HG03045 (cell line): ENCODE measurements at regions not wholly inside any gene's neighbourhood (a gene's known extent, or its start where the extent isn't known, plus 50 kb on each side); places are given as distances from the start of the nearest gene placed in this dataset.

Source experiments
- ATAC-seq: cut with Tn5 transposase; IDR thresholded peaks from one replicate; pipeline ENCODE4 v1.9.1; 2021; ENCODE audit warnings: mild to moderate bottlenecking, moderate library complexity; ENCODE audit not compliant: unreplicated experiment

GRCh38 chr7:68321776-68322496 is 1276.3 kb upstream of the AUTS2 start:
- no peak for ATAC-seq

- ATAC-seq, result no peak
Observed at GRCh38 chr7:68324621-68325020, 1273.7 kb upstream of the AUTS2 start.

- ATAC-seq, result no peak
Observed at GRCh38 chr7:68334216-68334615, 1264.1 kb upstream of the AUTS2 start.

- ATAC-seq, result no peak
Observed at GRCh38 chr7:68334636-68335272, 1263.5 kb upstream of the AUTS2 start.

- no peak for ATAC-seq
Observed at GRCh38 chr7:68336594-68336993, 1261.7 kb upstream of the AUTS2 start.

GRCh38 chr7:68348401-68348800 is 1249.9 kb upstream of the AUTS2 start:
- ATAC-seq, result no peak

GRCh38 chr7:68362745-68363518 is 1235.3 kb upstream of the AUTS2 start:
- ATAC-seq, result no peak

GRCh38 chr7:68364886-68365625 is 1233.2 kb upstream of the AUTS2 start:
- ATAC-seq, result no peak

- no peak for ATAC-seq
Observed at GRCh38 chr7:68371985-68372384, 1226.3 kb upstream of the AUTS2 start.

- no peak for ATAC-seq
Observed at GRCh38 chr7:68376131-68376661, 1222.1 kb upstream of the AUTS2 start.

GRCh38 chr7:68381731-68382130 is 1216.5 kb upstream of the AUTS2 start:
- no peak for ATAC-seq

- no peak for ATAC-seq
Observed at GRCh38 chr7:68384581-68384980, 1213.7 kb upstream of the AUTS2 start.

GRCh38 chr7:68393051-68393450 is 1205.2 kb upstream of the AUTS2 start:
- no peak for ATAC-seq

GRCh38 chr7:68394131-68394530 is 1204.1 kb upstream of the AUTS2 start:
- no peak for ATAC-seq

GRCh38 chr7:68399991-68400590 is 1198.2 kb upstream of the AUTS2 start:
- ATAC-seq, result no peak

- ATAC-seq, result no peak
Observed at GRCh38 chr7:68400783-68401182, 1197.5 kb upstream of the AUTS2 start.

GRCh38 chr7:68401313-68401712 is 1197.0 kb upstream of the AUTS2 start:
- no peak for ATAC-seq

GRCh38 chr7:68406480-68406879 is 1191.8 kb upstream of the AUTS2 start:
- ATAC-seq, result no peak

- ATAC-seq, result no peak
Observed at GRCh38 chr7:68407460-68407859, 1190.8 kb upstream of the AUTS2 start.

- no peak for ATAC-seq
Observed at GRCh38 chr7:68408873-68409272, 1189.4 kb upstream of the AUTS2 start.

- ATAC-seq, result no peak
Observed at GRCh38 chr7:68409851-68410250, 1188.4 kb upstream of the AUTS2 start.
